ENCODE measurements at regions not wholly inside any gene's neighbourhood (a gene's known extent, or its start where the extent isn't known, plus 50 kb on each side); places are given as distances from the start of the nearest gene placed in this dataset.

DNA sequence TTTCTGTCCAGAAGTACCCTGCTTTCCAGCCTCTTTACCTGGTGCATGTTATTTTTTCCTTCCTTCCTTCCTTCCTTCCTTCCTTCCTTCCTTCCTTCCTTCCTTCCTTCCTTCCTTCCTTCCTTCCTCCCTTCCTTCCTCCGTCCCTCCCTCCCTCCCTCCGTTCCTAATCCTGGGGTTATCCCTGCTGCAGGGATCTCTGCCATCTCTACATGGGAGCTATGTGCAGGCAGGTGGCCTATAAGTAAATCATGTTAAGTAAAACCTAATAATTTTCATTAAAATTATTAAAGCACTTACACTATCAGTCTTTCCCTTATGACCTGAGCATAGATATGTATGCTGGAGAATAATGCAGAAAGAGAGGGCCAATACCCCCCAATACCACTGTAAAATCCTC, 351.9 kb downstream of the ZSWIM6 start:
- no peak for TF ChIP-seq FOXK2 (IDR thresholded peaks at IDR 0.05)
- TF ChIP-seq ZNF384 (IDR thresholded peaks at IDR 0.05) = no peak
- TF ChIP-seq FOXA1 (IDR thresholded peaks at IDR 0.05) = no peak
- no peak for TF ChIP-seq ELF4 (IDR thresholded peaks at IDR 0.05)
- no peak for TF ChIP-seq LEF1 (IDR thresholded peaks at IDR 0.05; ENCODE audit: borderline replicate concordance)
- TF ChIP-seq SP1 (IDR thresholded peaks at IDR 0.05) = no peak
- TF ChIP-seq FOXM1 (IDR thresholded peaks at IDR 0.05; ENCODE audit: borderline replicate concordance) = no peak
- no peak for TF ChIP-seq CTBP1 (IDR thresholded peaks at IDR 0.05; ENCODE audit: borderline replicate concordance)
- TF ChIP-seq TARDBP (IDR thresholded peaks at IDR 0.05) = no peak
